ENCODE measurements at regions not wholly inside any gene's neighbourhood (a gene's known extent, or its start where the extent isn't known, plus 50 kb on each side); places are given as distances from the start of the nearest gene placed in this dataset.

GRCh38 chr3:139135657-139136056 lies 91.0 kb upstream of the PRR23C start (continued):
- TF ChIP-seq ZNF592 (IDR thresholded peaks at IDR 0.05) (peak; percentile 8; the same call in 1 of the 2 replicates), TCFL5 (CRISPR knock-in tag; conservative IDR thresholded peaks at IDR 0.05) (no peak), MAZ (CRISPR knock-in tag; conservative IDR thresholded peaks at IDR 0.05 in 1 of 2, IDR thresholded peaks at IDR 0.05 in 1 of 2) (no peak), ATF7 (IDR thresholded peaks at IDR 0.05) (peak; percentile 18; the same call in 1 of the 2 replicates), NR2C1 (IDR thresholded peaks at IDR 0.05) (no peak), NR2C1 (tag; IDR thresholded peaks at IDR 0.05) (peak; percentile 31; the same call in 1 of the 2 replicates), L3MBTL2 (IDR thresholded peaks at IDR 0.05) (0 out of 2 replicates have a peak, but pooled peaks have one; percentile 13), ID3 (CRISPR knock-in tag; IDR thresholded peaks at IDR 0.05) (no peak), ID3 (tag; IDR thresholded peaks at IDR 0.05) (peak; percentile 42; the same call in 1 of the 2 replicates), NBN (IDR thresholded peaks at IDR 0.05; ENCODE audit: low read depth) (no peak), RREB1 (CRISPR knock-in tag; IDR thresholded peaks at IDR 0.05) (peak; percentile 58; the same call in 1 of the 2 replicates), ARHGAP35 (IDR thresholded peaks at IDR 0.05; ENCODE audit: partially characterized antibody) (no peak), ZNF785 (CRISPR knock-in tag; IDR thresholded peaks at IDR 0.05) (no peak), TAF1 (IDR thresholded peaks at IDR 0.05; ENCODE audit: control insufficient read depth, extremely low read depth, insufficient read depth, low read length, severe bottlenecking) (no peak), ZBTB17 (CRISPR knock-in tag; IDR thresholded peaks at IDR 0.05) (no peak), SMAD4 (CRISPR knock-in tag; conservative IDR thresholded peaks at IDR 0.05) (peak; percentile 50), TRIM28 (IDR thresholded peaks at IDR 0.05) (no peak), MECOM (CRISPR knock-in tag; IDR thresholded peaks at IDR 0.05) (peak; percentile 38; the same call in 1 of the 2 replicates), NR4A1 (CRISPR knock-in tag; IDR thresholded peaks at IDR 0.05) (no peak), NR4A1 (tag; IDR thresholded peaks at IDR 0.05) (peak; percentile 27; the same call in 1 of the 2 replicates)
